Fibroblast of the aortic adventitia (primary cell): ENCODE measurements at regions not wholly inside any gene's neighbourhood (a gene's known extent, or its start where the extent isn't known, plus 50 kb on each side); places are given as distances from the start of the nearest gene placed in this dataset.
A peak's percentile ranks its signal among the peaks of the same experiment; 100 is the strongest.

Experiments used
- DNase-seq: peaks from one replicate; pipeline ENCODE4 v3.0.0-alpha.2; 2010; ENCODE audit warnings: low read depth
- H3K4me3 ChIP-seq: 2 replicates; pipeline ENCODE4 v1.5.1; 2011; ENCODE audit warnings: low read depth, mild to moderate bottlenecking, control low read depth, low read length, moderate library complexity
- CTCF ChIP-seq: IDR thresholded peaks from 2 replicates; pipeline ENCODE4 v1.5.1; 2011; ENCODE audit warnings: mild to moderate bottlenecking, low read length, control low read depth, inconsistent platforms; ENCODE audit not compliant: insufficient read depth

GRCh38 chr5:8894031-8894430, 651.8 kb downstream of the SEMA5A start:
- no peak for DNase-seq
- H3K4me3 ChIP-seq = no peak overlapping the region
- TF ChIP-seq CTCF = no peak

GRCh38 chr5:8895062-8895461, 650.8 kb downstream of the SEMA5A start:
- TF ChIP-seq CTCF = no peak
- no peak for DNase-seq
- H3K4me3 ChIP-seq = no peak overlapping the region

- no peak for TF ChIP-seq CTCF
- no peak overlapping the region for H3K4me3 ChIP-seq
- no peak for DNase-seq
Measured at GRCh38 chr5:8895599-8895998, 650.3 kb downstream of the SEMA5A start.

GRCh38 chr5:8897316-8897715, 648.6 kb downstream of the SEMA5A start:
- no peak overlapping the region for H3K4me3 ChIP-seq
- no peak for DNase-seq
- TF ChIP-seq CTCF = no peak

- peak; percentile 91 for DNase-seq
- H3K4me3 ChIP-seq = no peak overlapping the region
- no peak for TF ChIP-seq CTCF
Measured at GRCh38 chr5:8905021-8905420, 640.9 kb downstream of the SEMA5A start.

- no peak for DNase-seq
- no peak for TF ChIP-seq CTCF
- no peak overlapping the region for H3K4me3 ChIP-seq
Measured at GRCh38 chr5:8906303-8906967, 639.4 kb downstream of the SEMA5A start.
